GM12865 (cell line): ENCODE measurements at regions not wholly inside any gene's neighbourhood (a gene's known extent, or its start where the extent isn't known, plus 50 kb on each side); places are given as distances from the start of the nearest gene placed in this dataset.

Experiments
- DNase-seq: peaks from one replicate; pipeline ENCODE4 v3.0.0; 2010; ENCODE audit warnings: low read depth
- H3K4me3 ChIP-seq: 2 replicates; pipeline ENCODE4 v1.5.1; 2011; ENCODE audit warnings: mild to moderate bottlenecking, low read depth, low read length, control low read depth
- CTCF ChIP-seq: IDR thresholded peaks from 2 replicates; pipeline ENCODE4 v1.5.1; 2011; ENCODE audit warnings: low read length, control low read depth, low read depth, inconsistent platforms; ENCODE audit not compliant: insufficient read depth; ENCODE audit errors: missing control alignments

- no peak for TF ChIP-seq CTCF
- no peak for DNase-seq
- no peak overlapping the region for H3K4me3 ChIP-seq
These were observed 631.7 kb upstream of the CDH6 start for GRCh38 chr5:30561771-30562170.

GRCh38 chr5:30551618-30552017 is 641.9 kb upstream of the CDH6 start:
- no peak for DNase-seq
- TF ChIP-seq CTCF, result no peak
- no peak overlapping the region for H3K4me3 ChIP-seq

- DNase-seq, result no peak
- TF ChIP-seq CTCF, result no peak
- H3K4me3 ChIP-seq, result no peak overlapping the region
These were observed 644.7 kb upstream of the CDH6 start for GRCh38 chr5:30548580-30549305.

GRCh38 chr5:30540150-30540549 is 653.3 kb upstream of the CDH6 start:
- no peak for DNase-seq
- no peak overlapping the region for H3K4me3 ChIP-seq
- no peak for TF ChIP-seq CTCF

- no peak overlapping the region for H3K4me3 ChIP-seq
- no peak for TF ChIP-seq CTCF
- DNase-seq, result no peak
These were observed 654.4 kb upstream of the CDH6 start for GRCh38 chr5:30539004-30539634.

GRCh38 chr5:30525353-30525752 is 668.1 kb upstream of the CDH6 start:
- H3K4me3 ChIP-seq, result no peak overlapping the region
- DNase-seq, result no peak
- no peak for TF ChIP-seq CTCF
